PC-9 (cell line): ENCODE measurements at regions not wholly inside any gene's neighbourhood (a gene's known extent, or its start where the extent isn't known, plus 50 kb on each side); places are given as distances from the start of the nearest gene placed in this dataset.
"Not testable (repeated sequence)": the region's sequence is repeated elsewhere in the genome, so short reads cannot be mapped to it uniquely, and the experiment has no call there.

ENCODE experiments used
- BruUV-seq: library from RNA; stranded (reverse); fragments of 400-500 nt; replicated peaks from 2 replicates; lab custom pipeline; 2021; lab: Mats Ljungman, UMichigan
- CTCF ChIA-PET: fragments of 300-600 bp; sonication (Branson Sonifier 250); formaldehyde crosslinking; loops from one replicate; lab custom pipeline; 2022; ENCODE audit warnings: antibody characterized with exemption; lab: Charles Lee
- POLR2A ChIA-PET: fragments of 300-600 bp; sonication (Branson Sonifier 250); formaldehyde crosslinking; loops from one replicate; lab custom pipeline; 2022; ENCODE audit warnings: antibody characterized with exemption; ENCODE audit not compliant: unreplicated experiment; lab: Charles Lee
- DNase-seq, 2 experiments: peaks; one replicate each; pipeline versions ENCODE4 v3.0.0 to v3.0.0-alpha.2; 2015 to 2022; ENCODE audit warnings: mixed read lengths in 1 of 2
- H2AFZ ChIP-seq: fragments of 200-600 bp; sonication (generic); 2 replicates; pipeline ENCODE4 v1.8.1; 2017; ENCODE audit warnings: antibody characterized with exemption
- H3F3A ChIP-seq: fragments of 200-600 bp; sonication (generic); 2 replicates; pipeline ENCODE4 v1.8.1; 2017; ENCODE audit warnings: antibody characterized with exemption, mild to moderate bottlenecking, low read depth; ENCODE audit not compliant: insufficient read depth
- H3K27ac ChIP-seq: fragments of 200-600 bp; sonication (generic); 2 replicates; pipeline ENCODE4 v1.6.1; 2016; ENCODE audit warnings: mixed run types
- H3K27me3 ChIP-seq: fragments of 200-600 bp; sonication (generic); 2 replicates; pipeline ENCODE4 v1.6.1; 2016; ENCODE audit warnings: low read depth, mixed run types; ENCODE audit not compliant: insufficient read depth
- H3K36me3 ChIP-seq: fragments of 200-600 bp; sonication (generic); 2 replicates; pipeline ENCODE4 v1.6.1; 2016; ENCODE audit warnings: low read depth, mixed run types
- H3K4me1 ChIP-seq: fragments of 200-600 bp; sonication (generic); replicated peaks from 2 replicates; pipeline ENCODE4 v1.6.1; 2016; ENCODE audit warnings: mixed run types; ENCODE audit not compliant: insufficient read depth
- H3K4me2 ChIP-seq: fragments of 200-600 bp; sonication (generic); 2 replicates; pipeline ENCODE4 v1.6.1; 2017; ENCODE audit warnings: mixed run types
- H3K4me3 ChIP-seq: fragments of 200-600 bp; sonication (generic); 2 replicates; pipeline ENCODE4 v1.6.1; 2016; ENCODE audit warnings: mixed run types
- H3K79me2 ChIP-seq: fragments of 200-600 bp; sonication (generic); 2 replicates; pipeline ENCODE4 v1.6.1; 2017; ENCODE audit warnings: low read depth, mixed run types
- H3K9me2 ChIP-seq: fragments of 200-600 bp; sonication (generic); 2 replicates; pipeline ENCODE4 v1.8.1; 2017; ENCODE audit warnings: mild to moderate bottlenecking; ENCODE audit not compliant: insufficient read depth
- H3K9me3 ChIP-seq: fragments of 200-600 bp; sonication (generic); 2 replicates; pipeline ENCODE4 v1.8.1; 2016; ENCODE audit warnings: low read depth; ENCODE audit not compliant: insufficient read depth
- H4K20me1 ChIP-seq: fragments of 200-600 bp; sonication (generic); 2 replicates; pipeline ENCODE4 v1.8.1; 2017; ENCODE audit not compliant: insufficient read depth
- EZH2 ChIP-seq: fragments of 200-600 bp; sonication (generic); IDR thresholded peaks from 2 replicates; pipeline ENCODE4 v1.8.0; 2017; ENCODE audit warnings: antibody characterized with exemption, low read depth
- intact Hi-C: fragments of 100-400 bp; cut with micrococcal nuclease; formaldehyde crosslinking; loops from one replicate; pipeline ENCODE4 v1.10.0; 2022; ENCODE audit not compliant: unreplicated experiment
- TF ChIP-seq, protein P1 (sequence below): fragments of 200-600 bp; sonication (generic); conservative IDR thresholded peaks from 2 replicates; pipeline ENCODE4 v1.6.1; 2017; ENCODE audit warnings: mixed run types, antibody characterized with exemption, mild to moderate bottlenecking, moderate library complexity

DNA sequence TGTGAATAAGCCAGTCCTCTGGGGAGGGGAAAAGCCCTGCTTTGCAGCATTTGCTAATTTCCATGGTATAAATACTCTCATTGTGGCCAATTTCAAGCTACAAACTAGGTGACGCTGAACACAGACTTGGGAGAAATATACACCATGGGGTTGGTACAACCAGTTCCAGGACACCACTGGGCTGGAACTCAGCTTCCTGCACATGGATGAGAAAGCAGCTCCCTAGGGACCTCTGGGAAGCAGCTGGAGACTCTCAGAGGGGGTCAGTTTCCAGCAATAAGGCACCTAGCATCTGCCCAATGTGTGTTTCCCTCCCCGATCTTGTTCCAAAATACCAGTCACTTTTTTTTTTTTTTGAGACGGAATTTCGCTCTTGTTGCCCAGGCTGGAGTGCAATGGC is 56.8 kb upstream of the WDR11 start:
- H3F3A ChIP-seq: no peaks in the 10 kb centered on the region
- intact Hi-C loops: no loop called here
- DNase-seq: no peak
- no peaks in the 10 kb centered on the region for H4K20me1 ChIP-seq
- H3K9me3 ChIP-seq: no peaks in the 10 kb centered on the region
- H3K79me2 ChIP-seq: no peaks in the 10 kb centered on the region
- H3K36me3 ChIP-seq: no peaks in the 10 kb centered on the region
- no peak for TF ChIP-seq EZH2
- TF ChIP-seq, protein P1, sequence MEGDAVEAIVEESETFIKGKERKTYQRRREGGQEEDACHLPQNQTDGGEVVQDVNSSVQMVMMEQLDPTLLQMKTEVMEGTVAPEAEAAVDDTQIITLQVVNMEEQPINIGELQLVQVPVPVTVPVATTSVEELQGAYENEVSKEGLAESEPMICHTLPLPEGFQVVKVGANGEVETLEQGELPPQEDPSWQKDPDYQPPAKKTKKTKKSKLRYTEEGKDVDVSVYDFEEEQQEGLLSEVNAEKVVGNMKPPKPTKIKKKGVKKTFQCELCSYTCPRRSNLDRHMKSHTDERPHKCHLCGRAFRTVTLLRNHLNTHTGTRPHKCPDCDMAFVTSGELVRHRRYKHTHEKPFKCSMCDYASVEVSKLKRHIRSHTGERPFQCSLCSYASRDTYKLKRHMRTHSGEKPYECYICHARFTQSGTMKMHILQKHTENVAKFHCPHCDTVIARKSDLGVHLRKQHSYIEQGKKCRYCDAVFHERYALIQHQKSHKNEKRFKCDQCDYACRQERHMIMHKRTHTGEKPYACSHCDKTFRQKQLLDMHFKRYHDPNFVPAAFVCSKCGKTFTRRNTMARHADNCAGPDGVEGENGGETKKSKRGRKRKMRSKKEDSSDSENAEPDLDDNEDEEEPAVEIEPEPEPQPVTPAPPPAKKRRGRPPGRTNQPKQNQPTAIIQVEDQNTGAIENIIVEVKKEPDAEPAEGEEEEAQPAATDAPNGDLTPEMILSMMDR: no peak
- no peak overlapping the region for H2AFZ ChIP-seq
- H3K27me3 ChIP-seq: peaks cover 6% of the 10 kb centered on the region; the same call in 1 of the 2 replicates
- BruUV-seq: no TSS peak
- H3K27ac ChIP-seq: no peak overlapping the region
- H3K4me3 ChIP-seq: no peak overlapping the region
- no peaks in the 10 kb centered on the region for H3K4me1 ChIP-seq
- ChIA-PET CTCF (no interaction called here), POLR2A (no interaction called here)
- no peaks in the 10 kb centered on the region for H3K9me2 ChIP-seq
- no peak overlapping the region for H3K4me2 ChIP-seq

DNA sequence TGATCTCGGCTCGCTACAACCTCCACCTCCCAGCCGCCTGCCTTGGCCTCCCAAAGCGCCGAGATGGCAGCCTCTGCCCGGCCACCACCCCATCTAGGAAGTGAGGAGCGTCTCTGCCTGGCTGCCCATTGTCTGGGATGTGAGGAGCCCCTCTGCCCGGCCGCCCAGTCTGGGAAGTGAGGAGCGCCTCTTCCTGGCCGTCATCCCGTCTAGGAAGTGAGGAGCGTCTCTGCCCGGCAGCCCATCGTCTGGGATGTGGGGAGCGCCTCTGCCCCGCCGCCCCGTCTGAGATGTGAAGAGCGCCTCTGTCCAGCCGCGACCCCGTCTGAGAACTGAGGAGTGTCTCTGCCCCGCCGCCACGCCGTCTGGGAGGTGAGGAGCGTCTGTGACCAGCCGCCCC is 52.9 kb upstream of the WDR11 start:
- DNase-seq, H3K36me3 ChIP-seq, H3K9me3 ChIP-seq, H3K27ac ChIP-seq, H3K4me2 ChIP-seq, H3K4me3 ChIP-seq, H3K4me1 ChIP-seq, H3F3A ChIP-seq, H3K79me2 ChIP-seq, BruUV-seq, H3K9me2 ChIP-seq, CTCF ChIA-PET, POLR2A ChIA-PET, H4K20me1 ChIP-seq, H2AFZ ChIP-seq, H3K27me3 ChIP-seq, intact Hi-C loops: not testable (repeated sequence)

DNA sequence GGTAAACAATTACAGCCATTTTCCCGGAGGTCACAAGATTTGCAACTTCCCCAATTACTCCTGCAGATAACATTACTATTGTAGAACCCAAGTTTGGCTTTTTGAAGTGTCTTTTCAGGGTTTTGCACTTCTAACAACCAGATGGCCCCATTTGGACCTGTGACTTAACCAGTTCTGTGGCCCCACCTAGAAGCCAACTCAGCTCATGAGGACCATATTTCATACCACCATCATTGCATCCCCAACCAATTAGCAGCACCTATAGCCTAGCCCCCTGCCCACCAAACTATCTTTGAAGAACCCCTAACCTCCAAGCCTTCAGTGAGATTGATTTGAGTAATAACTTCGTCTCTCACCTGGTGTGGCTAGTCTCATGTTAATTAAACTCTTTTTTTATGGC is 51.3 kb upstream of the WDR11 start:
- DNase-seq: no peak
- POLR2A ChIA-PET: no interaction called here
- H3K9me2 ChIP-seq: no peaks in the 10 kb centered on the region
- no peak overlapping the region for H3K4me2 ChIP-seq
- intact Hi-C loops: no loop called here
- no TSS peak for BruUV-seq
- no peaks in the 10 kb centered on the region for H3K4me1 ChIP-seq
- TF ChIP-seq EZH2: no peak
- TF ChIP-seq, protein P1: no peak
- no peak overlapping the region for H2AFZ ChIP-seq
- H3K9me3 ChIP-seq: no peaks in the 10 kb centered on the region
- no peaks in the 10 kb centered on the region for H3K36me3 ChIP-seq
- no peaks in the 10 kb centered on the region for H3F3A ChIP-seq
- H4K20me1 ChIP-seq: no peaks in the 10 kb centered on the region
- no peak overlapping the region for H3K4me3 ChIP-seq
- no peaks in the 10 kb centered on the region for H3K79me2 ChIP-seq
- CTCF ChIA-PET: no interaction called here
- peaks cover 9% of the 10 kb centered on the region; the same call in 1 of the 2 replicates for H3K27me3 ChIP-seq
- no peak overlapping the region for H3K27ac ChIP-seq
